Effector CD8-positive, alpha-beta T cell (primary cell): ENCODE measurements at regions not wholly inside any gene's neighbourhood (a gene's known extent, or its start where the extent isn't known, plus 50 kb on each side); places are given as distances from the start of the nearest gene placed in this dataset.
"Not testable (repeated sequence)": the region's sequence is repeated elsewhere in the genome, so short reads cannot be mapped to it uniquely, and the experiment has no call there.

Experiments
- DNase-seq: peaks from one replicate; lab custom pipeline; 2025; lab: John Stamatoyannopoulos, UW

- no peak for DNase-seq
Measured at GRCh38 chr7:106583706-106584690, 77.0 kb downstream of the CCDC71L start.

GRCh38 chr7:106583100-106583499, 77.9 kb downstream of the CCDC71L start:
- no peak for DNase-seq

- DNase-seq: no peak
Measured at GRCh38 chr7:106582365-106582764, 78.6 kb downstream of the CCDC71L start.

- not testable (repeated sequence) for DNase-seq
Measured at GRCh38 chr7:106579086-106579485, 81.9 kb downstream of the CCDC71L start.

GRCh38 chr7:106575138-106575823, 85.7 kb downstream of the CCDC71L start:
- DNase-seq: no peak

GRCh38 chr7:106573738-106574137, 87.2 kb downstream of the CCDC71L start:
- no peak for DNase-seq

- no peak for DNase-seq
Measured at GRCh38 chr7:106573125-106573663, 87.8 kb downstream of the CCDC71L start.

- DNase-seq: no peak
Measured at GRCh38 chr7:106572394-106573124, 88.4 kb downstream of the CCDC71L start.

GRCh38 chr7:106571563-106571962, 89.4 kb downstream of the CCDC71L start:
- no peak for DNase-seq

- DNase-seq: no peak
Measured at GRCh38 chr7:106570948-106571418, 90.0 kb downstream of the CCDC71L start.

GRCh38 chr7:106570146-106570545, 90.8 kb downstream of the CCDC71L start:
- no peak for DNase-seq

GRCh38 chr7:106569500-106569929, 91.4 kb downstream of the CCDC71L start:
- no peak for DNase-seq

GRCh38 chr7:106568680-106569499, 92.1 kb downstream of the CCDC71L start:
- DNase-seq: no peak

- DNase-seq: no peak
Measured at GRCh38 chr7:106568002-106568679, 92.8 kb downstream of the CCDC71L start.

GRCh38 chr7:106567204-106568001, 93.6 kb downstream of the CCDC71L start:
- not testable (repeated sequence) for DNase-seq

GRCh38 chr7:106566672-106567071, 94.3 kb downstream of the CCDC71L start:
- DNase-seq: no peak

GRCh38 chr7:106566196-106566595, 94.8 kb downstream of the CCDC71L start:
- DNase-seq: no peak

GRCh38 chr7:106565428-106565827, 95.5 kb downstream of the CCDC71L start:
- no peak for DNase-seq

- no peak for DNase-seq
Measured at GRCh38 chr7:106563466-106564150, 97.3 kb downstream of the CCDC71L start.
